ENCODE measurements at regions not wholly inside any gene's neighbourhood (a gene's known extent, or its start where the extent isn't known, plus 50 kb on each side); places are given as distances from the start of the nearest gene placed in this dataset.
"Not testable (repeated sequence)": the region's sequence is repeated elsewhere in the genome, so short reads cannot be mapped to it uniquely, and the experiment has no call there.

DNA sequence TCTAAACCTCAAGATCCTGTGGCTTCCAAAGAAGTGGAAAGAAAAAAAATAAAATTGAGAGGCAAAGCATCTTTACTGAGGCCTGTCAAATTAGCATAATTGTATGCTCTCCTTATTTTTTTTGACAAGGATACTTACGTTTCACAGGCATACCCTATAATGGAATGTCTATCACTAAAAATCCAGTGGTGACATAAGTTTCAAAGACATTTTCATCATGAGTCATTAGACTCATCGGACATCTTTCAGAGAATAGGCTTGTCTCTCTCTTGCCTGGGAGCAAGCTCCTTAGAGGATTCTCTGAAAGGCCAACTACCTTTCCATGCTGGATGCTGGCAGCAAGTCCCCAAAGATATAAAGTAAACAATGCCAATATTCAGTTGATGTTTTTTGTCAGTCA lies 380.7 kb upstream of the STEAP1 start:
- DNase-seq, result no peak

GRCh38 chr7:89775459-89775858 lies 378.8 kb upstream of the STEAP1 start:
- no peak for DNase-seq

- DNase-seq, result no peak
Measured at GRCh38 chr7:89776980-89777379, 377.3 kb upstream of the STEAP1 start.

GRCh38 chr7:89777499-89777898 lies 376.8 kb upstream of the STEAP1 start:
- DNase-seq, result no peak

- DNase-seq, result no peak
Measured at GRCh38 chr7:89780291-89780690, 374.0 kb upstream of the STEAP1 start.

GRCh38 chr7:89796481-89796880 lies 357.8 kb upstream of the STEAP1 start:
- DNase-seq, result no peak

DNA sequence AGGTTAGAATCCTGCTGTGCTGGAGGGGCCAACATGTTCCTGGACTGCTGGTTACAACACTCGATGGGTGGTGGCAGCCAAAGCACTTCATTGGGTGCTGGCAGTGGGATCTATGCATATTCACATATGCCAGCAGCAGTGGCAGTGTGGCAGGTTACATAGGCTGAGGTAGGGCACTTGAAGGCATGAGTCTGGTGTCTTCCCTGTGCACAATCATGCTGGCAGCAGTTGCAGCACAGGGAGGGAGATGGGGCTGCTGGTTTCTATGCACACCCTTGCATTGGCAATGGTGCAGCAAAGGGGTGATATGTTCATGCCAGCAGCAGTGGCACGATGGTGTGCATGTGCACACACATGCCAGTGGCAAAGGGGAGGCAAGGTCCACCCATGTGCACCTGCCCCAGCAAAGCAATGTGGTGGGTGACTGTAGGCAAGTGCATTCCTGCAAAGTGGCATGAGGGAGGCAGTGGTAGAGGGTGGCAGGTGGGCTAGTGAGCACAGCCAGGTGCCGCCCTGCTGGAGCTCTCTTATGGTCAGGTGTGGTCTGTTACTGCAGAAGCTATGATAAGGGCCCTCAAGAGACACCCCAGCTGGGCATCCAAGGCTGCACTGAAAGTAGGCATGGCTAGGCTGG lies 356.2 kb upstream of the STEAP1 start:
- no peak for DNase-seq

DNA sequence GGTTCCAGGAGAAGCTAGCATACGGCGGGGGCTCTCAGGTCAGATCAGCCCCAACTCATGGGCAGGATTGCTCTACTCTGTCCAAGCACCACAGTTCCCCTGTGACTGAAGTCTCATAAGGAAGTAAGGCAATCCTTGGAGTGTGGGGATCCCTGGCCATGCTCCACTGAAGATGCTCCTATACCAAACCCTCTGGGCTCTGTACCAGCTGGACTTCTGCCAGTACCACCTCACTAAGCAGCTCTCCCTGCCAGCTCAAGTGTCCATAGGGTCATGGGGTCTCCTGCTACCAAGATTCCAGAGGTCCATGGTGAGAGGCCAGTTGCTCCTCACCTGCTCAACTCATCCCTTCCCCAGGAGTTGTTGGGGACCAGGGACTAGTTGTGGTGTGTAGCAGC lies 355.7 kb upstream of the STEAP1 start:
- no peak for DNase-seq

GRCh38 chr7:89800761-89801160 lies 353.5 kb upstream of the STEAP1 start:
- DNase-seq, result no peak

DNA sequence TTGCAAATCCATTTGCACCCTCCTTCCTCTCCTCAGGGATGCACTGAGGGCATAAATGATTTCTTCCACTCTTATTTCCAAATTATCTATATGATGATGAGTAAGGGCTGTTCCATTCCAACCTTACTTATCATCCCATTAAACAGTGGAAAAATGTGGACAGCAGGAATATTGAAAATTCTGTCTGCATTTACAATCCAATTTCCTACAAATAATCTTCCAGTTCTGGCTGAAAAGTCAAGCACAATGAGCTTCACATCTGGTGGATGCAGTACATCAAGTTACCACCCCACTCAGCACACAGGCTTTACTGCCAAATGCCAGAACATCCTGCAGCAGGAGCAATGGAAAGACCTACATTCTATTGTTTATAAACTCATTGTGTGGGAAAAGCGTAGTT lies 345.0 kb upstream of the STEAP1 start:
- DNase-seq, result no peak

GRCh38 chr7:89813081-89813480 lies 341.2 kb upstream of the STEAP1 start:
- DNase-seq, result no peak

GRCh38 chr7:89826121-89826520 lies 328.1 kb upstream of the STEAP1 start:
- no peak for DNase-seq

DNA sequence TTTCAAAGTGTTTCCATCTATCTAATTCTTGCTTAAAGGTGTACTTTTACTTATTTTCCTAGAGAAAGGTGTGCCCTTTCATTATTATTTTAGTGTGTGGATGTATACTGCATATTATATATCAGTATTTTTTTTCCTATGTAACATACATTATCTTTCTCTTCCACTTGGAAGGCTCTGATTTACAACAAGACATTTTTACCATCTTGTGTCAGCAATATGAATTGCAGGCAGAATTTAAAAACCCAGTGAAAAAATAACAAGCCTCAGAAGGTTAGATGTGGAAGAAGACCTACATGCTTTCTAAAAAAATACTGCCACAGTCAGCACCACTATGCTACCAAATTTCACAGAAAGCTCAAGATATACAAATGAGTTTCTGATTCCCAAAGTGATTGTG lies 327.7 kb upstream of the STEAP1 start:
- no peak for DNase-seq

DNA sequence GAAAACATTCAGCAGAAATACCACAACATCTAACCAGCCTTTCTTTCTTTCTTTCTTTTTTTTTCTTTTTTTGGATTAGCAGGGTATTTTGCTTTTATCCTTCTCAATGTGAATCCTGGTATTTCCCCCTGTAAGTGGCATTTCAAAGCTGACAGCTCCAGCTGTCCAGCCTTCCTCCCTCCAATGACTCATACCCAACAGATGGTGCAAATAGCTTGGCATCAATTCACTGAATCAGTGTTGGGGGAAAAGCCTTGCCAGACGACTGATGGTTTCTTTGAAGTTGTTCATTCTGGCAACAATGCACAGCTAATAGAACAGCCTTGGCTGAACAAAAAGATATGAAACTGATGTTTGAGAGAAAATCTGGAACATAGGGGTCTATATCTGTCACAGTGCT lies 316.8 kb upstream of the STEAP1 start:
- DNase-seq, result peak; percentile 16

DNA sequence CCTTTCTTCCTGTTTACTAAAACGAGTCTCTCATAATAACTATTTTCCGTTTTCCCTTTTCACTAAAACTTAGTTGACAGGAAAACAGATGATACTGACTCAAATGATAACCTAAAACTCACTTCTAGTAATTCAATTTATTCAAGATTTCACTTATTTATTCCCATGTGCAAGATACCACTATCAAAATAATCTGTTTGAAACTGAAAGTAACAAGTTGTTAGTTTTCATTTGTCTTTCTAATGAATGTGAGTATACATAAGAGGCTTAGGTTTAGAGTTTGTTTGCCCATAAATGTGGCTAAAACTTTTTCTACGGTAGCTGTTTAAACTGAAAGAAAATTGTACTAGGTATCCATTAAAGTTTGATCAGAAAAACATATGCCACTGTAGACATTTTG lies 314.9 kb upstream of the STEAP1 start:
- DNase-seq, result no peak

- DNase-seq, result no peak
Measured at GRCh38 chr7:89845952-89846351, 308.3 kb upstream of the STEAP1 start.

DNA sequence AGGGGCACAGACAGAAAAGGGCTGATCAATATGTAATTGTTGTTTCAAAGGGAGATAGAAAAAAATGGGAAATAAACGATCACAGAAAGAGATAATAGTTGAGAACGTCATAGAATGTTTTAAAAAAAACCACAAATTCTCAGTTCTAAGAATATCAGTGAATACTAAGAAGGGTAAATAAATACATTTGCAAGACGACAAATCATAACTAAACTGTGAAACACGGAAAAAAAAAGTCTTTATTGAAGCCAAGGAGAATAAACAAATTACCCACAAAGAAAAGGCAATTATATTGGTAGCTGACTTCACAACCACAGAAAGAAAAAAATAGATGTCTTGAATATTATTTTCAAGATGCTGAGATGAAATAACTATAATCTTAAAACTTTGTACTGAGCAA lies 305.2 kb upstream of the STEAP1 start:
- no peak for DNase-seq

GRCh38 chr7:89857053-89857452 lies 297.2 kb upstream of the STEAP1 start:
- not testable (repeated sequence) for DNase-seq

DNA sequence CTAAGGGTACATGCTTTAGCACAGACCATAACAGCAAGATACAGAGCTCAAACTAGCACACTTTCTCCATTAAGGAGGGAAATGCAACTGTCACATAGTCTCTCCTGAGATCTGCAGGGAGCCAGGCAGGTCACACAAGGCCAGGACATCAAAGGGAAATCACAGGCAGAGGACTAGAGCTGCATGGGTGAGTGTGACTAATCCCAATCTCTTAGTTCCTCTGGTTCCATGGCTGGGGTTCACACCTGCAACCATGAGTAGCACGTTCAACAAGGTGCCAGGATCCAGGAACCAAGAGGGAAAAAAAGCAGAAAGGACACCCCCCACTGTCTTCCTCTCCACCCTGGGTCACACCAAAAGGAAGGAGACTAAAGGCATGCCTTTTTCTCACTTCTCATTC lies 296.5 kb upstream of the STEAP1 start:
- no peak for DNase-seq

DNA sequence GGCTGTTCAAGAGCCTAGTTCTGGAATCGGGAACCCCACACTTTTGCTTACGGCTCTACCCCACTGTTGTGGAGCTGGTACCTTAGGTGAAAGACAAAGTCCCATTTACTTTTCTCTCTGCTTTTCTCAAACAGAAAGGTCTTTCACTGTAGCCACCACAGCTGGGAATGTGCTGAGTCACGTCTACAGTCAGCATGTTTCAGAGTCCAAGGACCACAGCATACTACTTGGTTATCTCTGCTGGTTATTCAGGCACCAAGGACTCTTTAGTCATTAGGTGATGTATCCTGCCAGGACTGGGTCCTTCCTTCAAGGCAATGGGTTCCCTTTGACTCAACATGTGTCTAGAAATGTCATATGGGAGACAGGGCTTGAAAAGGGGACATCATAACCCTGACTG lies 266.8 kb upstream of the STEAP1 start:
- no peak for DNase-seq

- DNase-seq, result no peak
Measured at GRCh38 chr7:89908736-89909135, 245.5 kb upstream of the STEAP1 start.

DNA sequence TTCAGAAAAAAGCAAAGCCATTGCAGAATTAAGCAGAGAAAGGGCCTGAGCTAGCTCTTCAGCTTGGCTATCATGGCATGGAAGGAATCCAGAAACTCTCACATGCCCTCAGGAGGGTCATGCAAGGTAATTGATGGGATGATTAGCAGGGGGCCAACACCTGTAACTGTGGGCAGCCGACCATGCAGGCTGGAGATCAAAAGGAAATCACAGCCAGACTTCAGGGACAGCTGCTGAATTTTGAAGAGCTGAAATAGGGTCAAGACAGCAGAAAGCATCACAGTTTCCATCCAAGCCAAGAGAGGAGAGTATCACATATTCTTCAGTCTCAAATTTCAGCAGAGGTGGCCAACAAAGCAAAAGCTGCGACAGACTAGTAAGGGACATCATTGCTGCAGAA lies 239.6 kb upstream of the STEAP1 start:
- no peak for DNase-seq

DNA sequence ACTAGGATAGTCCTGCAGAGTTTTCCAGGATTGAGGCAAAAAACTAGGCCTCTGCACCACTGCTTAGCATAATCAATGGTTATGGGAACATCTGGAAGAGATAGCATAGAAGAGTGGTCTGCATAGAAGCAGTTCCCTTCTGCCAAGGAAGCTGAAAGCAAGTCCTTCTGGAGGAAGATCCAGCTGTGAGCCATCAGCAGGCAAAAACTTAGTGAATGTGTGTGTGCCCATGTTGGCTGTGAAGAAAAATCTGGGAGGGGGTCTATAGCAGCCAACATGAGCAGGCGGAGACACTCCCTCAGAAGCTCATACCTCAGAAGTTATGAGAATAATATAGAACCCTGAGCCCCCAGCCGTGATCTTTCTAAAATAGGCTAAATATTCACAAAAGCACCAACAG lies 228.1 kb upstream of the STEAP1 start:
- no peak for DNase-seq

DNA sequence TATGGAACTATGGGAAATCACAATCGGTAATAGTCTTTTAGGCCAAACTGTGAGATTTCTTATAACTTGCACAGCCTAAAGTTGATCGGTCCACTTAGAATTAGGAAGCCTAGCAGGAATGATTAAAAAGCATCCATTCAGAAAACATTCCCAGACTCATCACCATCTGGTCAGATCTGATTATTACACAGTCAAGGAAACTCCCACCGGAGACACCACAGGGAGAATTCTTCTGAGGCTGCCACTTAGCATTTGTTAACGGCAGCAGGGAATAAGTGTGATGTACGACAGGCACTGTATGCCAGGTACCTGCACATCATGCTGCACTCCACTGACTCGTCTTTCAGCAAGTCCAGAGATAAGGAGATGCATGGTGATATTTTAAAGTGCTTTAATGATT lies 227.6 kb upstream of the STEAP1 start:
- no peak for DNase-seq

DNA sequence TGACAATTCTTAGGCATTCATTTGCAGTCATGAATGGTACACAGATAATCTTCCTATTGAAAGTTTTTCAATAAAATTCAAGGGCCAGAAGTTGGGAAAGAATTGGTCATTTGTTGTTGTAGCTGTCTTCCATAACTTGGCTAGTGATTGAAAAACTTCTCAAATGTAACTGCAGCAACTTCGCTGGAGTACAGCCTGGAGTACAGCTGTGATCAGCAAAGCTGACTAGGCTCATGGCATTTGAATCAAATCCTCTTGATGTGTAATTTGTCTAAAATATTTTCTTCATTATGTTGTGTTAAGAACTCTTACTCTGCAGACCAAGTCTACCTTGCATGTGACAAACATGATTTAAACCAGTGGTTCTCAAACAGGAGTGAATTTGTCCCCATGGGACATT lies 226.5 kb upstream of the STEAP1 start:
- no peak for DNase-seq

- DNase-seq, result no peak
Measured at GRCh38 chr7:89928451-89928850, 225.8 kb upstream of the STEAP1 start.

Measured in midbrain (tissue), 1 donor.